Neural cell (in vitro differentiated cells): ENCODE measurements at regions not wholly inside any gene's neighbourhood (a gene's known extent, or its start where the extent isn't known, plus 50 kb on each side); places are given as distances from the start of the nearest gene placed in this dataset.

Source experiments
- H2AFZ ChIP-seq: fragments of 200-600, 300-800 bp; sonication (generic), shearing (Covaris generic); 2 replicates; pipeline ENCODE4 v1.6.0; 2014; ENCODE audit warnings: low read depth, mild to moderate bottlenecking, antibody characterized with exemption, low read length, moderate library complexity
- H3F3A ChIP-seq: fragments of 200-600 bp; shearing (Covaris generic); 2 replicates; pipeline ENCODE4 v1.6.1; 2016; ENCODE audit warnings: mild to moderate bottlenecking, moderate library complexity, mixed read lengths, antibody characterized with exemption, low read length; ENCODE audit not compliant: insufficient read depth, poor library complexity, severe bottlenecking
- H3K27ac ChIP-seq: fragments of 200-600, 300-800 bp; sonication (generic), shearing (Covaris generic); 2 replicates; pipeline ENCODE4 v1.5.1; 2014; ENCODE audit warnings: mild to moderate bottlenecking, low read length, moderate library complexity
- H3K27me3 ChIP-seq: fragments of 300-800, 200-600 bp; sonication (generic), shearing (Covaris generic); 2 replicates; pipeline ENCODE4 v1.6.0; 2014; ENCODE audit warnings: mild to moderate bottlenecking, low read depth, low read length, moderate library complexity; ENCODE audit not compliant: insufficient read depth
- H3K36me3 ChIP-seq: fragments of 300-800, 200-600 bp; sonication (generic), shearing (Covaris generic); 2 replicates; pipeline ENCODE4 v1.5.1; 2014; ENCODE audit warnings: mild to moderate bottlenecking, antibody characterized with exemption, low read length, moderate library complexity; ENCODE audit not compliant: insufficient read depth
- H3K4me2 ChIP-seq: fragments of 300-800, 200-600 bp; sonication (generic), shearing (Covaris generic); 2 replicates; pipeline ENCODE4 v1.6.0; 2014; ENCODE audit warnings: mild to moderate bottlenecking, low read length
- H3K4me3 ChIP-seq: fragments of 300-800, 200-600 bp; sonication (generic), shearing (Covaris generic); 2 replicates; pipeline ENCODE4 v1.5.1; 2014; ENCODE audit warnings: mild to moderate bottlenecking, low read length, moderate library complexity
- H3K79me2 ChIP-seq: fragments of 200-600 bp; shearing (Covaris generic); replicated peaks from 2 replicates; pipeline ENCODE4 v1.6.0; 2014; ENCODE audit warnings: mild to moderate bottlenecking, low read length, moderate library complexity; ENCODE audit not compliant: insufficient read depth
- H3K9ac ChIP-seq: fragments of 300-800, 200-600 bp; sonication (generic), shearing (Covaris generic); 2 replicates; pipeline ENCODE4 v1.6.1; 2016; ENCODE audit warnings: mild to moderate bottlenecking, low read length, mixed read lengths
- H3K9me2 ChIP-seq: fragments of 200-600 bp; shearing (Covaris generic); 2 replicates; pipeline ENCODE4 v1.6.1; 2016; ENCODE audit warnings: mild to moderate bottlenecking, low read length, mixed read lengths; ENCODE audit not compliant: insufficient read depth
- H3K9me3 ChIP-seq: fragments of 200-600, 300-800 bp; sonication (generic), shearing (Covaris generic); 2 replicates; pipeline ENCODE4 v1.6.1; 2016; ENCODE audit warnings: mild to moderate bottlenecking, mixed run types, low read length, moderate library complexity, mixed read lengths
- H4K20me1 ChIP-seq: fragments of 200-600 bp; shearing (Covaris generic); 2 replicates; pipeline ENCODE4 v1.6.1; 2016; ENCODE audit warnings: mild to moderate bottlenecking, mixed run types; ENCODE audit not compliant: insufficient read depth
- EP300 ChIP-seq: fragments of 450-650 bp; conservative IDR thresholded peaks from 2 replicates; pipeline ENCODE4 v1.6.1; 2014; ENCODE audit warnings: antibody characterized with exemption, mild to moderate bottlenecking, moderate library complexity; ENCODE audit not compliant: poor library complexity, severe bottlenecking
- EZH2 ChIP-seq: fragments of 200-600, 300-800 bp; shearing (Covaris generic), sonication (generic); IDR thresholded peaks from 2 replicates; pipeline ENCODE4 v1.6.1; 2014; ENCODE audit warnings: antibody characterized with exemption, low read length, borderline replicate concordance, mild to moderate bottlenecking; ENCODE audit not compliant: insufficient read depth, poor library complexity, severe bottlenecking
- MXI1 ChIP-seq: fragments of 450-650 bp; conservative IDR thresholded peaks from 2 replicates; pipeline ENCODE4 v1.6.1; 2014; ENCODE audit warnings: antibody characterized with exemption, mild to moderate bottlenecking; ENCODE audit not compliant: poor library complexity, severe bottlenecking
- POLR2AphosphoS5 ChIP-seq: IDR thresholded peaks from 2 replicates; pipeline ENCODE4 v1.6.1; 2012
- RAD21 ChIP-seq: fragments of 450-650 bp; conservative IDR thresholded peaks from 2 replicates; pipeline ENCODE4 v1.6.1; 2014; ENCODE audit warnings: antibody characterized with exemption, mild to moderate bottlenecking, moderate library complexity
- SMC3 ChIP-seq: fragments of 450-650 bp; conservative IDR thresholded peaks from 2 replicates; pipeline ENCODE4 v1.6.1; 2014; ENCODE audit warnings: antibody characterized with exemption, mild to moderate bottlenecking, moderate library complexity; ENCODE audit not compliant: poor library complexity
- TAF1 ChIP-seq: IDR thresholded peaks from 2 replicates; pipeline ENCODE4 v1.6.1; 2012; ENCODE audit warnings: low read depth
- TF ChIP-seq, protein P1 (sequence below): IDR thresholded peaks from 2 replicates; pipeline ENCODE4 v1.6.1; 2012; ENCODE audit warnings: borderline replicate concordance
- TF ChIP-seq, protein P2 (sequence below): fragments of 450-650 bp; IDR thresholded peaks from 2 replicates; pipeline ENCODE4 v1.5.1; 2014; ENCODE audit warnings: antibody characterized with exemption, mild to moderate bottlenecking, moderate library complexity; ENCODE audit not compliant: poor library complexity, severe bottlenecking

DNA sequence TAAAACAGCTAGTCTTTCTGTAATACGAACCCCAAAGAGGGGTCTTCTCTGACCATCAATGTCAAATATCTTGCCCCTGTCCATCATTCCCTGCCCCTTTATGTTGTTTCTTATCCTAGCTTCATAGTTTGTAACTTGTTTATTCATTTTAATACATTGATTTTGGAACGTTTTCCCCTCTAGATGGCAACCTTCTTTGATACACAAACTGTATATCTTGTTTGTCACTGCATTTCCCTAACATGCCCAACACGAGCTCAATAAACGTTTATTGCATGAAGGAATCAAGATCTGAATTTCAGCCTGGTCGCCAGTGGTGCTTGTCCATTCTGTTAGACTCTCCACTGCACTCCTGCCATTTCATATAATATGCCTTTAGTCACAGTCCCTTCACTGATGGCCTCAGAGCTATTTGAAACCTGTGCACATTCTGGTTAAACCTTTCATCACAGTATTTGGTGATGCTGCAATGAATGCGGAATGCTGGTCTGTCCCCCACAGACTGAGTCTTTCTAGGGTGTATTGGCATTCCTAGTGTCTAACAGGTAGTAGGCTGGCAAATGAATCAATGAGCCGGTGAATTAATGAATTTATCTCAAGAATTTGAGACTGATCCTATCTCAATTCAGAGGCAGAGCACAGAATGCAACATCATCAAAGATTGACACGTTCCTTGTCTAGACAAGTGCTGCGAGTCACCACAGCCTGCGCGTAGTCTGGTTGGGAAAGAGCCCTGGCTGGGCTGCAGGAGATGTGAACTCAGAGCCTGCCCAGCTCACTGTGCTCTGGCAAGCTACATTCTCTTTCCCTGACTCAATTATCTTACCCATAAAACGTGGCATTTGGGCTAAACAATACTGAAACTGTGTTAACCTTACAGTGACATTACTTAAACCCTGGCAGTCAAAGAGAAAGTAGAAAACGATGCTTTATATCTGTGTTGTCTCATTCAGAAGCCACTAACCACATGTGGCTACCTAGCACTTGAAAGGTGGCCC is 55.2 kb upstream of the FRMD4A start:
- H3K27ac ChIP-seq: no peak overlapping the region
- no peaks in the 10 kb centered on the region for H3K27me3 ChIP-seq
- no peaks in the 10 kb centered on the region for H3K36me3 ChIP-seq
- H3K9me3 ChIP-seq: no peaks in the 10 kb centered on the region
- no peaks in the 10 kb centered on the region for H3F3A ChIP-seq
- TF ChIP-seq, protein P1, sequence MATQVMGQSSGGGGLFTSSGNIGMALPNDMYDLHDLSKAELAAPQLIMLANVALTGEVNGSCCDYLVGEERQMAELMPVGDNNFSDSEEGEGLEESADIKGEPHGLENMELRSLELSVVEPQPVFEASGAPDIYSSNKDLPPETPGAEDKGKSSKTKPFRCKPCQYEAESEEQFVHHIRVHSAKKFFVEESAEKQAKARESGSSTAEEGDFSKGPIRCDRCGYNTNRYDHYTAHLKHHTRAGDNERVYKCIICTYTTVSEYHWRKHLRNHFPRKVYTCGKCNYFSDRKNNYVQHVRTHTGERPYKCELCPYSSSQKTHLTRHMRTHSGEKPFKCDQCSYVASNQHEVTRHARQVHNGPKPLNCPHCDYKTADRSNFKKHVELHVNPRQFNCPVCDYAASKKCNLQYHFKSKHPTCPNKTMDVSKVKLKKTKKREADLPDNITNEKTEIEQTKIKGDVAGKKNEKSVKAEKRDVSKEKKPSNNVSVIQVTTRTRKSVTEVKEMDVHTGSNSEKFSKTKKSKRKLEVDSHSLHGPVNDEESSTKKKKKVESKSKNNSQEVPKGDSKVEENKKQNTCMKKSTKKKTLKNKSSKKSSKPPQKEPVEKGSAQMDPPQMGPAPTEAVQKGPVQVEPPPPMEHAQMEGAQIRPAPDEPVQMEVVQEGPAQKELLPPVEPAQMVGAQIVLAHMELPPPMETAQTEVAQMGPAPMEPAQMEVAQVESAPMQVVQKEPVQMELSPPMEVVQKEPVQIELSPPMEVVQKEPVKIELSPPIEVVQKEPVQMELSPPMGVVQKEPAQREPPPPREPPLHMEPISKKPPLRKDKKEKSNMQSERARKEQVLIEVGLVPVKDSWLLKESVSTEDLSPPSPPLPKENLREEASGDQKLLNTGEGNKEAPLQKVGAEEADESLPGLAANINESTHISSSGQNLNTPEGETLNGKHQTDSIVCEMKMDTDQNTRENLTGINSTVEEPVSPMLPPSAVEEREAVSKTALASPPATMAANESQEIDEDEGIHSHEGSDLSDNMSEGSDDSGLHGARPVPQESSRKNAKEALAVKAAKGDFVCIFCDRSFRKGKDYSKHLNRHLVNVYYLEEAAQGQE: no peak
- TF ChIP-seq POLR2AphosphoS5: no peak
- no peak for TF ChIP-seq SMC3
- no peak for TF ChIP-seq EZH2
- TF ChIP-seq RAD21: no peak
- TF ChIP-seq, protein P2, sequence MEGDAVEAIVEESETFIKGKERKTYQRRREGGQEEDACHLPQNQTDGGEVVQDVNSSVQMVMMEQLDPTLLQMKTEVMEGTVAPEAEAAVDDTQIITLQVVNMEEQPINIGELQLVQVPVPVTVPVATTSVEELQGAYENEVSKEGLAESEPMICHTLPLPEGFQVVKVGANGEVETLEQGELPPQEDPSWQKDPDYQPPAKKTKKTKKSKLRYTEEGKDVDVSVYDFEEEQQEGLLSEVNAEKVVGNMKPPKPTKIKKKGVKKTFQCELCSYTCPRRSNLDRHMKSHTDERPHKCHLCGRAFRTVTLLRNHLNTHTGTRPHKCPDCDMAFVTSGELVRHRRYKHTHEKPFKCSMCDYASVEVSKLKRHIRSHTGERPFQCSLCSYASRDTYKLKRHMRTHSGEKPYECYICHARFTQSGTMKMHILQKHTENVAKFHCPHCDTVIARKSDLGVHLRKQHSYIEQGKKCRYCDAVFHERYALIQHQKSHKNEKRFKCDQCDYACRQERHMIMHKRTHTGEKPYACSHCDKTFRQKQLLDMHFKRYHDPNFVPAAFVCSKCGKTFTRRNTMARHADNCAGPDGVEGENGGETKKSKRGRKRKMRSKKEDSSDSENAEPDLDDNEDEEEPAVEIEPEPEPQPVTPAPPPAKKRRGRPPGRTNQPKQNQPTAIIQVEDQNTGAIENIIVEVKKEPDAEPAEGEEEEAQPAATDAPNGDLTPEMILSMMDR: no peak
- TF ChIP-seq EP300: no peak
- no peak for TF ChIP-seq MXI1
- no peak for TF ChIP-seq TAF1
- H3K4me3 ChIP-seq: no peak overlapping the region
- no peak overlapping the region for H3K9ac ChIP-seq
- no peak overlapping the region for H2AFZ ChIP-seq
- H4K20me1 ChIP-seq: no peaks in the 10 kb centered on the region
- H3K9me2 ChIP-seq: no peaks in the 10 kb centered on the region
- no peak overlapping the region for H3K4me2 ChIP-seq
- H3K79me2 ChIP-seq: no peaks in the 10 kb centered on the region

DNA sequence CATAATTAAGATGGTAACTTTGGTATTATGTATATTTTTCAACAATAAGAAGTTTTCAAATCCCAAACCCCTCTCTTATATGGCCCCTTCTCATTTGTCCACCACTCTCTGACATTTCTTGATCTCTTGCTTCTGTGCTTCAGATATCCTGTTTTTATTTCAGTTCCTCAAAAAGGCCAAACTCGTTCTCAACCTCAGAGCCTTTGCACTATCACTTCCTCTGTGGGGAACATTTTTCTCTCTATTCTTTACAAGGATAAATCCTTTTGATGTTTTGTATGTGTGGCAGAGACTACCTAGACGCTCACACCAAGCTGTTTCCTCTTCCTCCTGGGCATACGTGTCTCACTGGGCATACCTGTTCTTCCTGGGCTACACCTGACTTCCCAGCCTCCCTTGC is 54.2 kb upstream of the FRMD4A start:
- Histone ChIP-seq H3F3A (no peaks in the 10 kb centered on the region), H3K36me3 (no peaks in the 10 kb centered on the region), H3K27ac (no peak overlapping the region), H3K79me2 (no peaks in the 10 kb centered on the region), H3K27me3 (no peaks in the 10 kb centered on the region), H3K4me2 (no peak overlapping the region), H3K9me2 (no peaks in the 10 kb centered on the region), H3K9ac (no peak overlapping the region), H2AFZ (no peak overlapping the region), H4K20me1 (no peaks in the 10 kb centered on the region), H3K4me3 (no peak overlapping the region), H3K9me3 (no peaks in the 10 kb centered on the region)
- TF ChIP-seq POLR2AphosphoS5 (no peak), RAD21 (no peak), MXI1 (no peak)
- TF ChIP-seq, protein P1: no peak
- TF ChIP-seq, protein P2: no peak
